A549 (cell line): ENCODE measurements at regions not wholly inside any gene's neighbourhood (a gene's known extent, or its start where the extent isn't known, plus 50 kb on each side); places are given as distances from the start of the nearest gene placed in this dataset.

Experiments
- FOSB ChIP-seq: fragments of 250-450 bp; sonication (Bioruptor Pico); IDR thresholded peaks from 2 replicates; pipeline ENCODE4 v1.5.0; 2020; ENCODE audit warnings: mild to moderate bottlenecking, moderate library complexity
- KDM5A ChIP-seq: fragments of 200-600 bp; sonication (generic); IDR thresholded peaks from 2 replicates; pipeline ENCODE4 v1.6.1; 2016; ENCODE audit warnings: antibody characterized with exemption, mild to moderate bottlenecking
- POLR2A ChIP-seq: IDR thresholded peaks from 2 replicates; pipeline ENCODE4 v1.6.1; 2012; ENCODE audit warnings: mild to moderate bottlenecking, low read length
- TF ChIP-seq, protein P1 (sequence below): fragments of >200 bp; sonication (Bioruptor Twin); formaldehyde crosslinking; IDR thresholded peaks from 3 replicates; pipeline ENCODE4 v1.5.1; 2016

DNA sequence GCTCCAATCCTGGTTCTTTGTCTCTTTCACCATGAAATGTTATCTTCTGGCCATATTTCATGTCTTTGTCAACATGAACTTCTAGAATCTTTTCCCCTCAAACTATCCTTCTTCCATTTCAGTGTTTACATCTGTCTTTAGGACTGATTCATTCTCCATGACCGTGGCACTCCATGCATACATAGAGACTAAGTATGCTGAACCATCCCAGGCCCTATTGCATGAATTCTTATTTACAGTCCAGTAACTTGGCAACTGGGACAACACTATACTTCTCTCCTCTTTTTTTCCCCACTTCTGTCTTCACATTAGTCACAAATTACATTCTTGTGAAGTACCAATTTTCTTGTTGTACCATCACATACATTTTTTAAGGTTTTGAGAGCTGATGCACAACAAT is 109.8 kb upstream of the GALNT13 start:
- TF ChIP-seq, protein P1, sequence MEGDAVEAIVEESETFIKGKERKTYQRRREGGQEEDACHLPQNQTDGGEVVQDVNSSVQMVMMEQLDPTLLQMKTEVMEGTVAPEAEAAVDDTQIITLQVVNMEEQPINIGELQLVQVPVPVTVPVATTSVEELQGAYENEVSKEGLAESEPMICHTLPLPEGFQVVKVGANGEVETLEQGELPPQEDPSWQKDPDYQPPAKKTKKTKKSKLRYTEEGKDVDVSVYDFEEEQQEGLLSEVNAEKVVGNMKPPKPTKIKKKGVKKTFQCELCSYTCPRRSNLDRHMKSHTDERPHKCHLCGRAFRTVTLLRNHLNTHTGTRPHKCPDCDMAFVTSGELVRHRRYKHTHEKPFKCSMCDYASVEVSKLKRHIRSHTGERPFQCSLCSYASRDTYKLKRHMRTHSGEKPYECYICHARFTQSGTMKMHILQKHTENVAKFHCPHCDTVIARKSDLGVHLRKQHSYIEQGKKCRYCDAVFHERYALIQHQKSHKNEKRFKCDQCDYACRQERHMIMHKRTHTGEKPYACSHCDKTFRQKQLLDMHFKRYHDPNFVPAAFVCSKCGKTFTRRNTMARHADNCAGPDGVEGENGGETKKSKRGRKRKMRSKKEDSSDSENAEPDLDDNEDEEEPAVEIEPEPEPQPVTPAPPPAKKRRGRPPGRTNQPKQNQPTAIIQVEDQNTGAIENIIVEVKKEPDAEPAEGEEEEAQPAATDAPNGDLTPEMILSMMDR: no peak
- TF ChIP-seq POLR2A (no peak), KDM5A (no peak), FOSB (no peak)
